ENCODE measurements at regions not wholly inside any gene's neighbourhood (a gene's known extent, or its start where the extent isn't known, plus 50 kb on each side); places are given as distances from the start of the nearest gene placed in this dataset.

DNA sequence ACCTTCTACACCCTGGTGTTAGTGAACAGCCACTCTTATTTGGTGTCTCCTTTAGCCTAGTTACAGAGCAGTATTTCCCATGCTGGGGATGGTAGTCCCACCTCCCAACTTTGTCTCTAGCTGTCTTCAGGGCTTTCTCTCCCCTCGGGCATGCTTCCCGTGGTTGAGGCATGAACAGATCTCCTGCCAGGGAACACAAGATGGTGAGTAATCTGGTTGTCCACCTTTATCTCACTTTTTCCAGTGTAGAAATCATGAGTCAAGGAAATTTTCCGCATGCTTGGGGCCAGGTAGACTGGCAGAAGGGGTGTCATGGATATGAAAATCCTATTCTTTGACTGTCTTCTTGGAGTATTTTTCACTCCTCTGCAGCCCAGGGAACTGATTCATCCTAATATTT is 532.9 kb downstream of the ANXA1 start:
- CTCF ChIA-PET = interaction anchor here (0.6 to 1.3 kb wide), 2 partner anchors 885 kb away, joined by 3 read pairs; no protein-coding TSS in a partner anchor
- POLR2A ChIA-PET = no interaction called here
- no peak overlapping the region for H3K4me3 ChIP-seq (ENCODE audit: low read depth, low read length)
- TF ChIP-seq, protein P1, sequence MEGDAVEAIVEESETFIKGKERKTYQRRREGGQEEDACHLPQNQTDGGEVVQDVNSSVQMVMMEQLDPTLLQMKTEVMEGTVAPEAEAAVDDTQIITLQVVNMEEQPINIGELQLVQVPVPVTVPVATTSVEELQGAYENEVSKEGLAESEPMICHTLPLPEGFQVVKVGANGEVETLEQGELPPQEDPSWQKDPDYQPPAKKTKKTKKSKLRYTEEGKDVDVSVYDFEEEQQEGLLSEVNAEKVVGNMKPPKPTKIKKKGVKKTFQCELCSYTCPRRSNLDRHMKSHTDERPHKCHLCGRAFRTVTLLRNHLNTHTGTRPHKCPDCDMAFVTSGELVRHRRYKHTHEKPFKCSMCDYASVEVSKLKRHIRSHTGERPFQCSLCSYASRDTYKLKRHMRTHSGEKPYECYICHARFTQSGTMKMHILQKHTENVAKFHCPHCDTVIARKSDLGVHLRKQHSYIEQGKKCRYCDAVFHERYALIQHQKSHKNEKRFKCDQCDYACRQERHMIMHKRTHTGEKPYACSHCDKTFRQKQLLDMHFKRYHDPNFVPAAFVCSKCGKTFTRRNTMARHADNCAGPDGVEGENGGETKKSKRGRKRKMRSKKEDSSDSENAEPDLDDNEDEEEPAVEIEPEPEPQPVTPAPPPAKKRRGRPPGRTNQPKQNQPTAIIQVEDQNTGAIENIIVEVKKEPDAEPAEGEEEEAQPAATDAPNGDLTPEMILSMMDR (IDR thresholded peaks at IDR 0.05; ENCODE audit: insufficient read depth, low read length, missing control alignments) = no peak
- DNase-seq (ENCODE audit: low read depth, low spot score) = no peak

DNA sequence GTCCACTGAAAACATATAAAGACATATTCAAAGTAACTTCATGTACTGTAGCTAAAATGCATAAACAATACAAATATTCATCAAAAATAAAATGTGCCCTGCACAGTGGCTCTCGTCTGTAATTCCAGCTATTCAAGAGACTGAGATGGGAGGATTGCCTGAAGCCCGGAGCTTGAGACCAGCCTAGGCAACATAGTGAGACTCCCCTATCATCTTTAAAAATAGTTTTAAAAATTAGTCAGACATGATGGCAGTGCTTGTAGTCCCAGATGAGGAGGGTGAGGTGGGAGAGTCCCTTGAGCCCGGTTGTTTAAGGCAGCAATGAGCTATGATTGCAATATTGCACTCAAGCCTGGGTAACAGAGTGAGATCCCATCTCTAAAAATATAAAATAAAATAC is 534.1 kb downstream of the ANXA1 start:
- ChIA-PET CTCF (no interaction called here), POLR2A (no interaction called here)
- H3K4me3 ChIP-seq (ENCODE audit: low read depth, low read length) = no peak overlapping the region
- TF ChIP-seq, protein P1 (IDR thresholded peaks at IDR 0.05; ENCODE audit: insufficient read depth, low read length, missing control alignments) = no peak
- DNase-seq (ENCODE audit: low read depth, low spot score) = no peak

DNA sequence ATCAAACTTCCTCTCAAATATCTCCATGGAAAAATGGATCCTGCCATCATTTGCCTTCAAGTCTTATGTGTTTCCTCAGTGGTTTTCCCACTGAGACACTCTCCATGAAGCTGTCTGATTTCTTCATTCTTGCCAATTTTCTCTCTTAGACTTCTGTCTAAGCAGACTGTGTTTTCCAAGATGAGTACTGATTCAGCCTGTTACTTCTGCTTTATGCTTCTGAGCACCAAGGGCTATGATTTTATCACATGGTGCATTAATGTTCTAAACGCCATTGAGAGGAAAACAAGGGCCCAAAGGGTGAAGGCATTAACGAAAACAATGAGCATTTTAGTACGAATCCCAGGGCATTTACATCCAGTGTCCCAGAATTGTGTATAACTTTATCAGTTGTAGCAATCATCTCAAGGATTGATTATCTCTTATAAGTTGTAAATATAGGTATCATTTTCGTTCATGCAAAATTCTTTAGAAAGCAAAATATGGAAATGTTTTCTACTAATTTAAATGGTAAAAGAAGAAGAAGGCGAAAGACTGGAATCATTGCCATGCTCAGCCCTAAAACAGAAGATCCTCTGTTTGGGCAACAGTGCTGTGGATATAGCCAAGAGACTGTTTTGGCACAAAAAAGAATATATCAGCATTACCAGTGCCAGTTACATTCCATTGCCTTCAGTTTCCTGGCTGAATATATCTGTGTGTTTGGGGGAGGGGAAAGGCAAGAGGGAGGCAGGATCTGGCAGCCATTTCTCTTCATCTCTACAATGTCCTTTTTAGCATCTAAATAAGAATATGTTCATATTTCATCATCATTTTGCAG is 537.6 kb downstream of the ANXA1 start:
- no peak overlapping the region for H3K4me3 ChIP-seq (ENCODE audit: low read depth, low read length)
- TF ChIP-seq, protein P1 (IDR thresholded peaks at IDR 0.05; ENCODE audit: insufficient read depth, low read length, missing control alignments) = no peak
- DNase-seq (ENCODE audit: low read depth, low spot score) = no peak
- ChIA-PET POLR2A (no interaction called here), CTCF (no interaction called here)

DNA sequence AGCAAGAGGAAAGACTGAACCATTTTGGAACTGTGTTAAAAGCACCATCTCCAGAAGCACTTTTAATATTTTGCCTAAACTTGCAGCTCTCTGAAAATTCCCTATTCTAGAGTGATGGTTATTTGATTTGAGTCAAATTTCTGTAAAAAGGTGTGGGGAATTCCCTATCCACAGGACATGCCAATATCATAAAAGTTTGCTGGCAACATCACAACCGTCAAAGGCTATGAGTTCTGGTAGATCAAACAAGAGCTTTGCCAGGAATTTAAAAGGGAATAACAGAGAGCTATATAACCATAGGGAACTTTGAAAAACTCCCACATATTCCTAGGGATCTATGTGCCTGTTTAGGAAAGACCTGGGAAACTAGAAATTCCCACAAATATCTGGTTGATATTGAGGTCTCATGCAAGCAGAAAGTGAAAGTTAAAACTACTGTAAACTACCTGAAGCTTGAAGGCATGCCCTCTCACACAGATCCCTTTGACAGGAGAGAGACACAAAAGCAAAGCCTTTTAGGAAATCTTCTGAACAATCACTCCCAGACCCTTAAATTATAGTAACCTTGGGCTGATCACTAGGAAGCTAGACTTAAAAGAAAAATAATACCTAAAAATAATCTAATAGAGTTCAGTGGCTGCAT is 549.9 kb downstream of the ANXA1 start:
- DNase-seq (ENCODE audit: low read depth, low spot score) = no peak
- H3K4me3 ChIP-seq (ENCODE audit: low read depth, low read length) = no peak overlapping the region
- CTCF ChIA-PET = no interaction called here
- TF ChIP-seq, protein P1 (IDR thresholded peaks at IDR 0.05; ENCODE audit: insufficient read depth, low read length, missing control alignments) = no peak
- POLR2A ChIA-PET = no interaction called here

DNA sequence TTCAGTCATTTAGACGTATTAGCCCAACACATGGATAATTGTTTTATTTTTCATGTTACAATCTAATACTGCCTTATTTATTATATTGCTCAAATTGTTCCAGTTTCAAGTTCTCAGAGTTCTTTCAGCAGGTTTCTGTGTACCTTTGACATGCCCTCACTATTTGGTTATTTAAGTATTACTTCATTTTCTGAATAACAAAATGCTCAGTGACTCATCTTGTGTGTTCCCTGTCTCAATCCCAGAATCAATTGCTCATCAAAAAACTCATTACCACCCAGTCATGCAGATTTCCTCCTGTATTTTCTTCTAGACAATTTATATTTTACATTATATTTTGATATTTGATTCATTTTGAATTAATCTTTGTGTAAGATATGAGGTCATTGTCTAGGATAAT is 562.6 kb downstream of the ANXA1 start:
- H3K4me3 ChIP-seq (ENCODE audit: low read depth, low read length) = no peak overlapping the region
- POLR2A ChIA-PET = no interaction called here
- no peak for DNase-seq (ENCODE audit: low read depth, low spot score)
- TF ChIP-seq, protein P1 (IDR thresholded peaks at IDR 0.05; ENCODE audit: insufficient read depth, low read length, missing control alignments) = no peak
- CTCF ChIA-PET = no interaction called here

DNA sequence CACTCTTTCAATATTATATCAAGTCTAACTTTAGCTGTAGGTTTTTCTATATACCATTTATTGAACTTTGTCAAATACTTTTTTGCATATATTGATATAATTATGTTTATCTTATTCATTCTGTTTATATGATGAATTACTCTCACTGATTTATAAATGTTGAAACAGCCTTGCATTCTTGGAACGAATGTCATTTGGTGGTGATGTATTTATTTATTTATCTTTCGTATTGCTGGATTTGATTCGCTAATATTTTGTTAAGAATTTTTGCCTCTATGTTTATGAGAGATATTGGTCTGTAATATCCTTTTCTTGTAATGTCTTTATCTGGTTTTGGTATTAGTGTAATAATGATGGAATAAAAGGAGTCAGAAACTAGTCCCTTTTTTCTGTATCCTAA is 563.9 kb downstream of the ANXA1 start:
- ChIA-PET CTCF (no interaction called here), POLR2A (no interaction called here)
- TF ChIP-seq, protein P1 (IDR thresholded peaks at IDR 0.05; ENCODE audit: insufficient read depth, low read length, missing control alignments) = no peak
- no peak overlapping the region for H3K4me3 ChIP-seq (ENCODE audit: low read depth, low read length)
- no peak for DNase-seq (ENCODE audit: low read depth, low spot score)

Measured in AG04449 (cell line).